T-helper 1 cell treated with Interleukin-12 subunit alpha and Interleukin-12 subunit beta and Interleukin-4 antibody, amounts not matched to agents 30 μg/mL and 1 μg/mL, for 36 hours (primary cell): ENCODE measurements at regions not wholly inside any gene's neighbourhood (a gene's known extent, or its start where the extent isn't known, plus 50 kb on each side); places are given as distances from the start of the nearest gene placed in this dataset.

Experiments used
- H3K27ac Mint-ChIP-seq: one replicate; pipeline ENCODE4 v1.8.0; 2021; ENCODE audit warnings: mild to moderate bottlenecking, mixed read lengths
- H3K27me3 Mint-ChIP-seq: one replicate; pipeline ENCODE4 v1.8.0; 2021; ENCODE audit warnings: low read depth, mixed read lengths
- H3K36me3 Mint-ChIP-seq: one replicate; pipeline ENCODE4 v1.8.0; 2021; ENCODE audit warnings: low read depth, mixed read lengths
- H3K4me1 Mint-ChIP-seq: one replicate; pipeline ENCODE4 v1.8.0; 2021; ENCODE audit warnings: low read depth, mixed read lengths
- H3K4me3 Mint-ChIP-seq: one replicate; pipeline ENCODE4 v1.8.0; 2021; ENCODE audit warnings: mild to moderate bottlenecking, moderate library complexity, mixed read lengths
- H3K9me3 Mint-ChIP-seq: one replicate; pipeline ENCODE4 v1.8.0; 2021; ENCODE audit warnings: mixed read lengths

DNA sequence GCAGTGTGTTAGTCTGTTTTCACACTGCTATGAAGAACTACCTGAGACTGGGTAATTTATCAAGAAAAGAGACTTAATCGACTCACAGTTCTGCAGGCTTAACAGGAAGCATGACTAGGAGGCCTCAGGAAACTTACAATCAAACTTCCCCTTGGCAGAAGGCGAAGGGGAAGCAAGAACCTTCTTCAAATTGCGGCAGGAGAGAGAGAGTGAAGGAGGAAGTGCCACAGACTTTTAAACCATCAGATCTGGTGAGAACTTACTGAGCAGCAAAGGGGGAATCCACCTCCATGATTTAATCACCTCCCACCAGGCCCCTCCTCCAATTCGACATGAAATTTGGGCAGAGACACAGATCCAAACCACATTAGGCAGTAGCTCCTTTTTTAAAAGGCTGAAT, 59.2 kb upstream of the LEF1 start:
- Mint-ChIP-seq H3K36me3 (peaks cover 8% of the 10 kb centered on the region), H3K27ac (no peak overlapping the region), H3K27me3 (peaks cover 4% of the 10 kb centered on the region), H3K4me1 (peaks cover 6% of the 10 kb centered on the region), H3K4me3 (no peak overlapping the region), H3K9me3 (peaks cover 12% of the 10 kb centered on the region)

- no peaks in the 10 kb centered on the region for H3K27me3 Mint-ChIP-seq
- peaks cover 7% of the 10 kb centered on the region for H3K9me3 Mint-ChIP-seq
- H3K4me1 Mint-ChIP-seq, result peaks cover 6% of the 10 kb centered on the region
- peaks cover 4% of the 10 kb centered on the region for H3K36me3 Mint-ChIP-seq
- H3K27ac Mint-ChIP-seq, result no peak overlapping the region
- no peak overlapping the region for H3K4me3 Mint-ChIP-seq
Observed at GRCh38 chr4:108224611-108225053, 55.9 kb upstream of the LEF1 start.

DNA sequence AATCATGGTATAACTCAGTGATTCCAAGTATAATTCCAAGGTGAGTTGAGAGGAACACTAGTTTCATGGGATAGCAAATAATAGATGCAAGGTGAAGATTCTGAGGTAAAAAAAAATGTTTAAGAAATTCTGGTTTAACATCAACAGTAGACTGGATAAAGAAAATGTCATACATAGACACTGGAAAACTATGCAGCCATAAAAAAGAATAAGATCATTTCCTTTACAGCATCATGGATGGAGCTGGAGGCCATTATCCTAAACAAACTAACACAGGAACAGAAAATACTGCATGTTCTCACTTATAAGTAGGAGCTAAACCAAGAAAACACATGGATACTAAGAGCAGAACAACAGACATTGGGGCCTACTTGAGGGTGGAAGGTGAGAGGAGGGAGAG, 54.6 kb upstream of the LEF1 start:
- Mint-ChIP-seq H3K9me3 (peaks cover 7% of the 10 kb centered on the region), H3K36me3 (peaks cover 4% of the 10 kb centered on the region), H3K27ac (no peak overlapping the region), H3K4me3 (no peak overlapping the region), H3K27me3 (no peaks in the 10 kb centered on the region), H3K4me1 (peaks cover 6% of the 10 kb centered on the region)

- Mint-ChIP-seq H3K4me3 (no peak overlapping the region), H3K36me3 (peaks cover 6% of the 10 kb centered on the region), H3K4me1 (no peaks in the 10 kb centered on the region), H3K27ac (no peak overlapping the region), H3K27me3 (no peaks in the 10 kb centered on the region), H3K9me3 (peaks cover 13% of the 10 kb centered on the region)
Observed at GRCh38 chr4:108219998-108220397, 51.3 kb upstream of the LEF1 start.
